ENCODE measurements at regions not wholly inside any gene's neighbourhood (a gene's known extent, or its start where the extent isn't known, plus 50 kb on each side); places are given as distances from the start of the nearest gene placed in this dataset.

DNA sequence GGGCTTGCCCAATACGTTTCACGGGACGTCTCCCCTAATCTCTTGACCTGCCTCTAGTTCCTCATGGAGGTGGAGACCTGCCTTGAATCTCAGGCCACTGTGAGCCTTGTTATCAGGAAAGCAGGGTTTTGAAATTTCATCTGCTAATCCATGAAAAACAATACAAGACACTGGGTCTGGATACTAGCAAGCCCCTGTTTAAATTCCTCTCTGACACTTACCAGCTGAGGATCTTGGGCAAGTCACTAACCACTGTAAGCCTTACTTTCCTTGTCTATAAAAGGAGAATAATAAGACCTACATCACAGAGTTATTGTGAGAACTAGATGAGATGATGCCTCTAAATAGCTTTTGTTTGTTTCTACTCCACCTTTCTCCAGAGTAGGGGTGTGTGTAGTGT is 303.6 kb downstream of the FGFR2 start:
- Histone ChIP-seq H3K27ac (no peak overlapping the region), H3K9me3 (no peaks in the 10 kb centered on the region), H3K27me3 (no peaks in the 10 kb centered on the region), H3K4me3 (no peak overlapping the region), H3K36me3 (no peaks in the 10 kb centered on the region), H3K4me1 (peaks cover 8% of the 10 kb centered on the region), H3K9ac (no peak overlapping the region), H4K20me1 (no peaks in the 10 kb centered on the region), H3K4me2 (no peak overlapping the region)
- TF ChIP-seq Cebpa-rat (IDR thresholded peaks at IDR 0.05): no peak

DNA sequence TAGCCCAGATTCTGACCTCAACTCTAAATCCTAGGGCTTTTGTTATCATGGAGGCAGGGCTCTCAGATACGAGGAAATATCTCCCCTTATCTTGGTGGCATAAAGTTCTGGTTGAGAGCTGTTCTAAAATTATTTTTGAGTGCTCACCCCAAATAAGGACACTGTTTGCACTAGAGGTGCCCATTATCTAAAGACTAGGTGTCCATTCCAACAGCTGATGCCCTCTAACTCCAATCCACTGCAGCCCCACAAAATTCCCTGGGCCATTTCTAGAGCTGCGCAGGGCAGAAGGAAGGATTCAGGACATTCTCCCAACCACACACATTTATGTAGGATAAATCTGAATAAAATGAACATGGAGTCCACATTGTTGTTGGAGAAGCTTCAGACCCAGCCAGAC is 301.9 kb downstream of the FGFR2 start:
- H3K9ac ChIP-seq: no peak overlapping the region
- H3K27ac ChIP-seq: no peak overlapping the region
- no peak for TF ChIP-seq Cebpa-rat (IDR thresholded peaks at IDR 0.05)

DNA sequence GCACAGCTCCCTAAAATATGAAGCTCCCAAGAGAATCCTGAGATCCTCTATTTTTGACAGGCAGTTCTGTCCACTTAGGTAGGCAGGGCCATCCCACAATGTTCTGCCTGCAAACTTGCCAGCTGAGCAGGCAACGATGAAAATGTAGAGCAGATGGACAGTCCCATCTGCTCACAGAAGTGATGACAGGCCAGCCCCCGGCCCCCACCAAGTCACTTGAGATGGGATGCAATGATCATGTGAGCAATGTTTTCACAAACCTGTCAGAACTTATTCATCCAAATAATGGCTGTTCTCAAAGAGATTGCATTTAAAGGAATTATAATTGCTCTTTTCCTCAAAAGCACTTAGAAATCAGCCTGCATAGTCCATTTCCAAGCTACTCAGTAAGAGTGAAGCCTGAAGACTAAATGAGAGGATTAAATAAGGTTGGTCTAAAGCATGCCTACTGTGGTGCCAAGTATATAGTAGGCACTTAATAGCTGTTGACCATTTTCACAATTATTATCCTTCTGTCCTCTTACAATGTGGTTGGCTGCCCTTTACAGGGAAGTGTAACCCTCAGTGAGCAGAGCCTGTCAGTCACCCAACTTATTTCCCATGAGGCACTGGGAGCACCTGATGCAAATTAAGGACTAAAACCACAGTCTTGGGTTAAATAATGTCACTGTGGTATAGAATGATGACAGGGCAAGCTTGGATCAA is 301.2 kb downstream of the FGFR2 start:
- Histone ChIP-seq H3K4me2 (peak overlapping the region; percentile 28; the same call in 1 of the 2 replicates), H3K9me3 (no peaks in the 10 kb centered on the region), H3K4me3 (no peak overlapping the region), H3K36me3 (no peaks in the 10 kb centered on the region), H3K27ac (no peak overlapping the region), H4K20me1 (no peaks in the 10 kb centered on the region), H3K4me1 (peaks cover 8% of the 10 kb centered on the region), H3K27me3 (no peaks in the 10 kb centered on the region), H3K9ac (no peak overlapping the region)
- no peak for TF ChIP-seq Cebpa-rat (IDR thresholded peaks at IDR 0.05)

More for the DNA sequence above, 301.9 kb downstream of the FGFR2 start:
- Histone ChIP-seq H3K4me2 (no peak overlapping the region), H3K4me3 (no peak overlapping the region), H3K4me1 (peaks cover 8% of the 10 kb centered on the region), H3K9me3 (no peaks in the 10 kb centered on the region), H3K36me3 (no peaks in the 10 kb centered on the region), H4K20me1 (no peaks in the 10 kb centered on the region), H3K27me3 (no peaks in the 10 kb centered on the region)

DNA sequence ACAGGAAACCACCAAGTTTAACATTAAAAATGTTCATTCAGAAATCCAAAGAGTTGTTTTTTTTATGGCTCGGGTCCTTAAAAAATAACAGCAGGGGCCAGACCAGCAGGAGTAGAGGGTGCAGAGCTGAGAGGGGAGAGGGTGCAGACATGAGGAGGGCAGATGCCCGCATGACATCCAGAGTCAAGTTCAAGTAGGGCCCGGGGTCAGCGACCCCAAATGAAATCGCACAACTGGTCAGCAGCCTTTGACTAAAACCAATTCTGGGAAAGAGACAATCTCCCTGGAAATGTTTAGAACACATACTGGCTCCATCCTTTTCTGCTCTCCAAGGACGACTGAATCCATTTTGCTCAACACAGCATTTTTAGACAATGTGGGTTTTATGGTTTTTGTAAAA is 297.5 kb downstream of the FGFR2 start:
- no peaks in the 10 kb centered on the region for H3K36me3 ChIP-seq
- peaks cover 8% of the 10 kb centered on the region for H3K4me1 ChIP-seq
- TF ChIP-seq Cebpa-rat (IDR thresholded peaks at IDR 0.05): no peak
- H3K27me3 ChIP-seq: no peaks in the 10 kb centered on the region
- no peak overlapping the region for H3K9ac ChIP-seq
- no peak overlapping the region for H3K27ac ChIP-seq
- H3K9me3 ChIP-seq: no peaks in the 10 kb centered on the region
- H4K20me1 ChIP-seq: no peaks in the 10 kb centered on the region
- no peak overlapping the region for H3K4me2 ChIP-seq
- H3K4me3 ChIP-seq: no peak overlapping the region

DNA sequence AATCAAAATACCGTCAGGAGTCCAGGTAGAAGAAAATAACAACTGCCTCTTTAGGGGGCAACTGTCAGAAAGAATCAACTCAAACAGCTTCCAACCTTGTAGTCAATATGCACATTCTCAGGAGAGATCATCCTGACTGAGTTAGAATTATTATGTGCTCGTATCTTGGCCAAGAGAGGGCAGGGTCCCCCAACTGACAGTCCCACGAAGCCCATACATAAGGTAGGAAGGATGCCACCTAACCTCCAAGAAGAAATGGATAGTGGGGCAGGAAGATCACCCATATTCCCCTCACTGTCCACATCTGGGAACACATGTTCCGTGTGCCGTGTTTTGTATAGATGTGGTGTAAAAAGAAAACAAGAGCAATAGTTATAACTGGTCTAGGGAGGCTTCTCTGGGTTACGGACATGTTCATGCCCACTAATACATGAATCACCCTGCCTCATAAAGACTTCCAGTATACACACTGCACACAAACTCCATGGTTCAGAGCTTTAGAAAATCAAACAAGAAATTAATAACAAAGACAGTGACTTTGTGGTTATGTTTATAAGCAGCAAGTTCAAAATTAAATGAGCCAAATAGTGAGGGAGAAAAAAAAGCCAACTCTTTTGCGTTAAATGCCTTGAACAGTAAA is 295.6 kb downstream of the FGFR2 start:
- no peak overlapping the region for H3K4me2 ChIP-seq
- 0 out of 2 replicates have a peak, but pooled peaks cover 3% of the 10 kb centered on the region for H3K9me3 ChIP-seq
- no peak for TF ChIP-seq Cebpa-rat (IDR thresholded peaks at IDR 0.05)
- H4K20me1 ChIP-seq: no peaks in the 10 kb centered on the region
- H3K9ac ChIP-seq: no peak overlapping the region
- no peak overlapping the region for H3K27ac ChIP-seq
- no peaks in the 10 kb centered on the region for H3K27me3 ChIP-seq
- H3K4me3 ChIP-seq: no peak overlapping the region
- H3K4me1 ChIP-seq: peaks cover under 1% of the 10 kb centered on the region; the same call in 1 of the 2 replicates
- no peaks in the 10 kb centered on the region for H3K36me3 ChIP-seq

DNA sequence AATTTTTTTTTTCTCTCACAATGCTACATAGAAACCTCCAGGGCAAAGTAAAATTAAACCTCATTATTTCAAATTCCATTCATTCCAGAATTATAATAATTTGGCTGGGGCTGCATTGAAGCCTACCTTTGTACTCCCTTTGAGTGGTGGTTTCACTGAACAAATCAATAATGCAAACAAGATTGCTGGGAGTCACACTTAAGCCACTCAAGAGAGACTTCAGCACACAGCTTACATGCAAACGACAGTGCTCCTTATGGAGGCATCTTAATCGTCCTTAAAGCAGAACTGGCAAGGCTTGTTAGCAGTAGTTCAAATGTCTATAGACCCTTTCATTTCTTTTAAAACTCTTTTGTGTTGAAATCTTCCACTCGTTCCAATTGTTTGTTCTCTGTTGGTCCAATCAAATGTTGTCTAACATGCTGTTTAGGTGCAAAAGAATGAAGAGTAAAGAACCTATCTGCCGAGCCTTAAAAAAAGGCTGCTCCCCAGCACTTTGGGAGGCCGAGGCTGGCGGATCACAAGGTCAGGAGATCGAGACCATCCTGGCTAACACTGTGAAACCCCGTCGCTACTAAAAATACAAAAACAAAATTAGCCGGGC is 294.9 kb downstream of the FGFR2 start:
- Histone ChIP-seq H3K4me1 (no peaks in the 10 kb centered on the region), H3K4me3 (no peak overlapping the region), H3K36me3 (no peaks in the 10 kb centered on the region), H3K4me2 (no peak overlapping the region), H3K27me3 (no peaks in the 10 kb centered on the region), H4K20me1 (no peaks in the 10 kb centered on the region), H3K9me3 (0 out of 2 replicates have a peak, but pooled peaks cover 3% of the 10 kb centered on the region), H3K9ac (no peak overlapping the region), H3K27ac (no peak overlapping the region)
- no peak for TF ChIP-seq Cebpa-rat (IDR thresholded peaks at IDR 0.05)

DNA sequence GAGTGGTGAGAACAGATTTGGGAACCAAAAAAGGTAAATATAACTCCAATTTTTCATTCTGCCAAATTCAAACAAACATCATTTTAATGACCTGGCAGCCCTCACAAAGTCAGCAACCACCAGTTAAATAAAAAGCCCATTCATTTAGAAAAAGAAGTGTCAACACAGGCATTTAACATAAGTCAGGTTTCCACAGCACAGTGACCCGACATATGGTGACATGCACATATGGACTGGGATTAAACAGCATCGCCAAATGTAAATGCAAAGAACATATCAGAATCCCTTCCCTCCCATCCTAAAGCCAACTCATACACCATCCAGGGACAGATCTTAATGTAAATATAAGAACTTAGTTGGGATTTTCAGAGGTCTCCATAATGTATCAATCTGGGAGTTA is 293.2 kb downstream of the FGFR2 start:
- Histone ChIP-seq H3K36me3 (no peaks in the 10 kb centered on the region), H3K27me3 (no peaks in the 10 kb centered on the region), H3K9me3 (0 out of 2 replicates have a peak, but pooled peaks cover 3% of the 10 kb centered on the region), H3K4me1 (peaks cover 13% of the 10 kb centered on the region), H3K4me3 (no peak overlapping the region), H3K27ac (no peak overlapping the region), H4K20me1 (no peaks in the 10 kb centered on the region), H3K4me2 (no peak overlapping the region), H3K9ac (no peak overlapping the region)
- no peak for TF ChIP-seq Cebpa-rat (IDR thresholded peaks at IDR 0.05)

DNA sequence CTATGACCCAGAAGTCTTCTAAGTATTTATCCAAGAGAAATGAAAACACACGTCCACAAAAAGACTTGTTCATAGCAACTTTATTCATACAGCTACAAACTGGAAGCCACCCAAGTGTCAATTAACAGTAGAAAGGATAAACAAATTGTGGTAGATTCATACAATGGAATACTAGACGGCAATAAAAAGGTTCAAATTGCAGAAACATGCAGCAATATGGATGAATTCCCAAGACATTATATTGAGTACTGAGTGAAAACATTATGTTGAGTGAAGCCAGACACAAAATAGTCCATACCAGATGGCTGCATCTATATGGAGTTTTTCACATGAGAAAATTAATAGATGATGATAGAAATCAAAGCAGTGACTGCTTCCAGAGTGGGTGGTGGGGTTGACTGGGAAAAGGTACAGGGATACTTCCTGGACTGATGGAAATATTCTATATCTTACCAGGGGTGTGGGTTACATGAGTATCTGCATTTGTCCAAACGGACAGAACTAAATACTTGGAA is 292.0 kb downstream of the FGFR2 start:
- H4K20me1 ChIP-seq: no peaks in the 10 kb centered on the region
- H3K9ac ChIP-seq: no peak overlapping the region
- H3K36me3 ChIP-seq: no peaks in the 10 kb centered on the region
- no peak overlapping the region for H3K4me2 ChIP-seq
- H3K4me1 ChIP-seq: peaks cover 25% of the 10 kb centered on the region
- no peak for TF ChIP-seq Cebpa-rat (IDR thresholded peaks at IDR 0.05)
- H3K4me3 ChIP-seq: no peak overlapping the region
- 0 out of 2 replicates have a peak, but pooled peaks cover 3% of the 10 kb centered on the region for H3K9me3 ChIP-seq
- no peaks in the 10 kb centered on the region for H3K27me3 ChIP-seq
- no peak overlapping the region for H3K27ac ChIP-seq

DNA sequence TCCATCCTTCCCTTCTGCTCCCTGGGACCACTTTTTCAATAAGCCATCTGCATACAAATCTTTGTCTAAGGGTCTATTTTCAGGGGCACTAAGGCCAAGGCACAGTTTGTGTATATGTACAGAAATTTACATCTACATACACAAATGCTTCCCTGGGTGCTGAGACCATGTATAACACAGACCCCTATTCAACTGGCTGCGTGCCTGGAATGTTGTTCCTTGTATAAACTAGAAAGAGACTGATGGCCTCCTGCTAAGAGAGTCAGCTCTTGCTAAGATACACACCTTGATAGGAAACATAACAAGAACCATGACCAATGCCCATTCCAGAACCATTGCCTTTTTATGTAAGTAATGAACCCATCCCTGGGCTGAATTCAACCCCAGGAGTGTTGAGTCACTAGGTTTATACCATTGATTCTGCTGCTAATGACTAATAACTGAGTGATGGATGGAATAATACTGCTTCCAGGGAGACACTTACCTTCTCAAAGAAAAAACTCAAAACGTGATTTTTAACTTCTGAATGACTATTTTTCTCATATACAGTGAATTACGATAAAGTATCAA is 290.7 kb downstream of the FGFR2 start:
- H3K4me3 ChIP-seq: no peak overlapping the region
- no peaks in the 10 kb centered on the region for H3K36me3 ChIP-seq
- no peak for TF ChIP-seq Cebpa-rat (IDR thresholded peaks at IDR 0.05)
- no peak overlapping the region for H3K27ac ChIP-seq
- no peaks in the 10 kb centered on the region for H4K20me1 ChIP-seq
- H3K4me1 ChIP-seq: peaks cover 38% of the 10 kb centered on the region
- H3K27me3 ChIP-seq: no peaks in the 10 kb centered on the region
- H3K9ac ChIP-seq: no peak overlapping the region
- H3K9me3 ChIP-seq: 0 out of 2 replicates have a peak, but pooled peaks cover 3% of the 10 kb centered on the region
- H3K4me2 ChIP-seq: no peak overlapping the region

Measured in BLaER1 (cell line).